SH-SY5Y (cell line): ENCODE measurements at regions not wholly inside any gene's neighbourhood (a gene's known extent, or its start where the extent isn't known, plus 50 kb on each side); places are given as distances from the start of the nearest gene placed in this dataset.

Source experiments
- GATA2 ChIP-seq: IDR thresholded peaks from 2 replicates; pipeline ENCODE4 v1.6.1; 2011; ENCODE audit warnings: mild to moderate bottlenecking, low read depth, low read length
- GATA3 ChIP-seq: IDR thresholded peaks from 2 replicates; pipeline ENCODE4 v1.6.1; 2011; ENCODE audit warnings: low read depth, mild to moderate bottlenecking, low read length, moderate library complexity

GRCh38 chr10:63703113-63703670 lies 182.0 kb downstream of the REEP3 start:
- no peak for TF ChIP-seq GATA2
- TF ChIP-seq GATA3 = no peak

- TF ChIP-seq GATA3 = no peak
- TF ChIP-seq GATA2 = no peak
These were observed 182.6 kb downstream of the REEP3 start for GRCh38 chr10:63703740-63704345.

GRCh38 chr10:63707254-63707910 lies 186.2 kb downstream of the REEP3 start:
- TF ChIP-seq GATA3 (no peak), GATA2 (no peak)

- TF ChIP-seq GATA2 (no peak), GATA3 (no peak)
These were observed 187.2 kb downstream of the REEP3 start for GRCh38 chr10:63708421-63708820.

GRCh38 chr10:63710703-63711102 lies 189.5 kb downstream of the REEP3 start:
- TF ChIP-seq GATA2 (no peak), GATA3 (no peak)

- TF ChIP-seq GATA3 (no peak), GATA2 (no peak)
These were observed 190.2 kb downstream of the REEP3 start for GRCh38 chr10:63711361-63711760.

GRCh38 chr10:63711867-63712716 lies 190.9 kb downstream of the REEP3 start:
- peak; percentile 95 for TF ChIP-seq GATA2
- peak; percentile 89 for TF ChIP-seq GATA3

GRCh38 chr10:63712717-63713115 lies 191.5 kb downstream of the REEP3 start:
- no peak for TF ChIP-seq GATA3

GRCh38 chr10:63713191-63714144 lies 192.3 kb downstream of the REEP3 start:
- TF ChIP-seq GATA2 (peak; percentile 49; the same call in 1 of the 2 replicates), GATA3 (no peak)

- TF ChIP-seq GATA3 = no peak
- no peak for TF ChIP-seq GATA2
These were observed 194.9 kb downstream of the REEP3 start for GRCh38 chr10:63716016-63716580.

GRCh38 chr10:63717027-63717715 lies 196.0 kb downstream of the REEP3 start:
- no peak for TF ChIP-seq GATA3
- peak; percentile 67 for TF ChIP-seq GATA2

GRCh38 chr10:63718006-63718405 lies 196.8 kb downstream of the REEP3 start:
- no peak for TF ChIP-seq GATA2
- TF ChIP-seq GATA3 = no peak
